GM12878 (cell line): ENCODE measurements at regions not wholly inside any gene's neighbourhood (a gene's known extent, or its start where the extent isn't known, plus 50 kb on each side); places are given as distances from the start of the nearest gene placed in this dataset.

ENCODE experiments used
- ATAC-seq: fragments of 200-7000 bp; cut with Tn5 transposase; 3 replicates; pipeline ENCODE4 v1.9.1; 2020; ENCODE audit warnings: mild to moderate bottlenecking, moderate library complexity
- BruUV-seq: library from RNA; stranded (reverse); fragments of 400-500 nt; replicated peaks from 2 replicates; lab custom pipeline; 2021; lab: Mats Ljungman, UMichigan
- CTCF ChIA-PET: fragments of 300-600 bp; sonication (Branson Sonifier 250); formaldehyde crosslinking; extraction: SDS; loops from one replicate; lab custom pipeline; 2021; ENCODE audit warnings: inconsistent platforms; lab: Yijun Ruan, JAX
- POLR2A ChIA-PET: fragments of 350-600 bp; formaldehyde crosslinking; extraction: SDS; loops from one replicate; lab custom pipeline; 2021; ENCODE audit warnings: inconsistent platforms; lab: Charles Lee
- RAD21 ChIA-PET: fragments of 300-600 bp; sonication (Branson Sonifier 250); formaldehyde crosslinking; loops from one replicate; lab custom pipeline; 2023; ENCODE audit warnings: antibody characterized with exemption; ENCODE audit not compliant: unreplicated experiment; lab: Charles Lee
- SMC1A ChIA-PET: fragments of 300-600 bp; sonication (Branson Sonifier 250); formaldehyde crosslinking; loops from one replicate; lab custom pipeline; 2023; ENCODE audit not compliant: unreplicated experiment, uncharacterized antibody; lab: Charles Lee
- DNase-seq: peaks from one replicate; pipeline ENCODE4 v3.0.0-alpha.2; 2011; ENCODE audit warnings: low read depth, low spot score
- FAIRE-seq: peaks from 3 replicates; lab custom pipeline; 2011; peaks lifted over from hg19 to GRCh38; lab: Jason Lieb, UNC
- H2AFZ ChIP-seq: 2 replicates; pipeline ENCODE4 v1.6.0; 2011; ENCODE audit warnings: low read depth, low read length, control low read depth; ENCODE audit not compliant: control insufficient read depth
- H3K27ac ChIP-seq: 2 replicates; pipeline ENCODE4 v1.5.1; 2011; ENCODE audit warnings: control low read depth; ENCODE audit not compliant: control insufficient read depth, insufficient read depth
- H3K27me3 ChIP-seq, 2 experiments: replicated peaks in 1 of 2; 2 replicates each; pipeline versions ENCODE4 v1.6.0 to v1.6.1; 2011; ENCODE audit warnings: low read length in 1 of 2; ENCODE audit not compliant: control insufficient read depth in 2 of 2, insufficient read depth in 2 of 2
- H3K36me3 ChIP-seq, 2 experiments: 2 replicates each; pipeline ENCODE4 v1.5.1; 2011; ENCODE audit warnings: low read length in 1 of 2; ENCODE audit not compliant: control insufficient read depth in 2 of 2, insufficient read depth in 2 of 2
- H3K4me1 ChIP-seq: 2 replicates; pipeline ENCODE4 v1.6.1; 2011; ENCODE audit warnings: mild to moderate bottlenecking, low read length, moderate library complexity, mixed read lengths; ENCODE audit not compliant: control insufficient read depth, insufficient read depth
- H3K4me2 ChIP-seq: 2 replicates; pipeline ENCODE4 v1.6.0; 2011; ENCODE audit warnings: control low read depth; ENCODE audit not compliant: control insufficient read depth, insufficient read depth
- H3K4me3 ChIP-seq: fragments of 200-600 bp; sonication (generic); 2 replicates; pipeline ENCODE4 v1.5.1; 2016
- H3K79me2 ChIP-seq: 2 replicates; pipeline ENCODE4 v1.6.0; 2011; ENCODE audit warnings: low read length; ENCODE audit not compliant: control insufficient read depth, insufficient read depth
- H3K9ac ChIP-seq: 2 replicates; pipeline ENCODE4 v1.8.0; 2011; ENCODE audit warnings: low read length, control low read depth, mixed read lengths; ENCODE audit not compliant: control insufficient read depth, insufficient read depth
- H3K9me3 ChIP-seq: replicated peaks from 3 replicates; pipeline ENCODE4 v1.5.1; 2011; ENCODE audit warnings: mild to moderate bottlenecking, low read length; ENCODE audit not compliant: control insufficient read depth, insufficient read depth
- H4K20me1 ChIP-seq: 2 replicates; pipeline ENCODE4 v1.6.0; 2011; ENCODE audit not compliant: control insufficient read depth, insufficient read depth
- ATF3 ChIP-seq: IDR thresholded peaks from 2 replicates; pipeline ENCODE4 v1.6.1; 2011; ENCODE audit warnings: low read depth, mild to moderate bottlenecking, low read length, moderate library complexity, borderline replicate concordance; ENCODE audit errors: extremely low read depth
- BCL11A ChIP-seq: IDR thresholded peaks from 2 replicates; pipeline ENCODE4 v1.6.1; 2011; ENCODE audit warnings: low read depth, low read length
- CBX3 ChIP-seq: fragments of 200-600 bp; sonication (generic); IDR thresholded peaks from 2 replicates; pipeline ENCODE4 v1.6.1; 2016; ENCODE audit warnings: low read depth, borderline replicate concordance
- CBX5 ChIP-seq: sonication (generic); IDR thresholded peaks from 2 replicates; pipeline ENCODE4 v1.6.1; 2016; ENCODE audit warnings: low read depth, moderate library complexity, mild to moderate bottlenecking, inconsistent platforms
- E4F1 ChIP-seq: fragments of 450-650 bp; IDR thresholded peaks from 2 replicates; pipeline ENCODE4 v1.6.1; 2018; ENCODE audit warnings: borderline replicate concordance, mild to moderate bottlenecking; ENCODE audit not compliant: partially characterized antibody
- FOXM1 ChIP-seq: IDR thresholded peaks from 2 replicates; pipeline ENCODE4 v1.6.1; 2012; ENCODE audit warnings: low read depth, mild to moderate bottlenecking, inconsistent platforms, low read length, moderate library complexity
- GABPA ChIP-seq: IDR thresholded peaks from 2 replicates; pipeline ENCODE4 v1.6.1; 2014; ENCODE audit warnings: antibody characterized with exemption, low read depth, mild to moderate bottlenecking, inconsistent platforms
- IKZF1 ChIP-seq: fragments of 450-650 bp; conservative IDR thresholded peaks from 2 replicates; pipeline ENCODE4 v1.6.1; 2017; ENCODE audit warnings: antibody characterized with exemption, mild to moderate bottlenecking
- IRF4 ChIP-seq: IDR thresholded peaks from 2 replicates; pipeline ENCODE4 v1.6.1; 2011; ENCODE audit warnings: low read depth, low read length
- NFYA ChIP-seq: IDR thresholded peaks from 2 replicates; pipeline ENCODE4 v1.6.1; 2011; ENCODE audit warnings: low read depth, mild to moderate bottlenecking, low read length, improper control_type of control experiment, borderline replicate concordance
- PML ChIP-seq: IDR thresholded peaks from 2 replicates; pipeline ENCODE4 v1.6.1; 2012; ENCODE audit warnings: low read length, inconsistent platforms
- POU2F2 ChIP-seq: IDR thresholded peaks from 3 replicates; pipeline ENCODE4 v1.6.1; 2011; ENCODE audit warnings: low read depth, mild to moderate bottlenecking, low read length, borderline replicate concordance
- RELA ChIP-seq: fragments of 450-650 bp; IDR thresholded peaks from 2 replicates; pipeline ENCODE4 v1.8.0; 2014; ENCODE audit warnings: borderline replicate concordance; ENCODE audit not compliant: partially characterized antibody
- SMARCA5 ChIP-seq: fragments of 450-650 bp; IDR thresholded peaks from 2 replicates; pipeline ENCODE4 v1.6.1; 2017; ENCODE audit warnings: mild to moderate bottlenecking
- SP1 ChIP-seq: IDR thresholded peaks from one replicate; pipeline ENCODE4 v1.6.1; 2011; ENCODE audit warnings: low read depth, low read length
- YY1 ChIP-seq: IDR thresholded peaks from 2 replicates; pipeline ENCODE4 v1.6.1; 2011; ENCODE audit warnings: low read depth, mild to moderate bottlenecking, low read length
- ZNF217 ChIP-seq: fragments of 450-650 bp; IDR thresholded peaks from 2 replicates; pipeline ENCODE4 v1.6.1; 2017; ENCODE audit warnings: antibody characterized with exemption, mild to moderate bottlenecking
- ZNF384 ChIP-seq: IDR thresholded peaks from 2 replicates; pipeline ENCODE4 v1.6.1; 2012; ENCODE audit warnings: low read depth, mild to moderate bottlenecking, low read length, improper control_type of control experiment, borderline replicate concordance
- ZNF622 ChIP-seq: fragments of 450-650 bp; IDR thresholded peaks from 2 replicates; pipeline ENCODE4 v1.6.1; 2017; ENCODE audit warnings: mild to moderate bottlenecking, inconsistent platforms
- ZZZ3 ChIP-seq: IDR thresholded peaks from 2 replicates; pipeline ENCODE4 v1.6.1; 2011; ENCODE audit warnings: low read depth; ENCODE audit not compliant: control insufficient read depth, insufficient read length
- WGBS: methylation state at CpG from one replicate; pipeline ENCODE4 v1.1.6; 2016; ENCODE audit warnings: low lambda C conversion rate; ENCODE audit not compliant: insufficient replicate concordance, insufficient coverage; ENCODE audit errors: missing lambda C conversion rate; 5-methylcytosine and 5-hydroxymethylcytosine counted together
- in situ Hi-C: fragments of 300-500 bp; cut with MboI; formaldehyde crosslinking; loops from 9 replicates; pipeline ENCODE4 v1.14.3; 2018; ENCODE audit warnings: mixed read lengths
- intact Hi-C: fragments of 100-400 bp; cut with micrococcal nuclease; formaldehyde crosslinking; loops from one replicate; pipeline ENCODE4 v1.14.2; 2022; ENCODE audit not compliant: unreplicated experiment
- TF ChIP-seq, protein P1 (sequence below): IDR thresholded peaks from 2 replicates; pipeline ENCODE4 v1.6.1; 2011; ENCODE audit warnings: borderline replicate concordance, low read depth, mild to moderate bottlenecking, moderate library complexity, low read length; ENCODE audit not compliant: insufficient read depth, poor library complexity, severe bottlenecking

DNA sequence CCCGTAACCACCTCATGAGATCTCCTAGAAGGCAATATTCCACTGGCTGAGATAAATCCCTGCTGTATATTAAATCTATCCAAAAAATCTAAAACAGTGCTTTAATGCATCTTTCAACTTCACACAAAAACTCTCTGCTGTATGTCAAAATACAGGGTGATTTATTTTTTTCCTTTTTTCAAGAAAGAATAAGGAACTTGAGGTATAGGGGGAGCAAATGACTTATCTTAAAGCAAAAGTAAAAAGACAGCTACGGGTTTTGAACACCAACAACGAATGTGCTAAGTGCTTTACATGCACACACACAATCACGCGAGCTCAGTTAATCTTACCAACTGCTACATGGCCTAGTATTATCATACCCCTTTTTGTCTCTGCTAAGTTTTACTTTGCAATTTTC is 168.9 kb upstream of the PHF14 start:
- SMC1A ChIA-PET: no interaction called here
- FAIRE-seq: no peak
- CTCF ChIA-PET: no interaction called here

DNA sequence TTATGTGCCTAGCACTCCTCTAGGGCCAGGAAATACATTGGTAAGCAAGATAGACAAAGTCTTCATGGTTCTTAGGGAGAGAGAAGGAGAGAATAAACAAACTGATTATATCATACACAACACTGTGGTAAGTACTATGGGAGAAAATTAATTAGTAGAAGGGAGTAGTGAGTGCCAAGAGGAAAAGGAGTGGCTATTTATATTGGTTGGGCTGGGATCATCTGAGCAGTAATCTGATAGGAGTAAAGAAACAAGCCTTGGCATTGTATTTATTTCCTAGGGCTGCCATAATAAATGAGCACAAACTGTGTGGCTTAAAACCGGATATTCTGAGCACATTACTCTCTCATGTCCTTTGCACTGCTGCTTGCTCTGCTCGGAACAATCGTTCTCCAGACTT is 158.1 kb upstream of the PHF14 start:
- 4% methylated on average over 3 of the region's 3 CpGs for WGBS
- ATAC-seq (no peak), FAIRE-seq (no peak), DNase-seq (no peak)
- ChIA-PET SMC1A (no interaction called here), RAD21 (no interaction called here), POLR2A (no interaction called here), CTCF (no interaction called here)
- Histone ChIP-seq H3K27me3 (no peaks in the 10 kb centered on the region), H3K9ac (no peak overlapping the region), H3K27ac (no peak overlapping the region), H4K20me1 (no peaks in the 10 kb centered on the region), H2AFZ (no peak overlapping the region), H3K4me2 (no peak overlapping the region), H3K36me3 (no peaks in the 10 kb centered on the region), H3K79me2 (no peaks in the 10 kb centered on the region), H3K4me3 (no peak overlapping the region), H3K9me3 (no peaks in the 10 kb centered on the region), H3K4me1 (no peaks in the 10 kb centered on the region)
- in situ Hi-C loops (no loop called here), intact Hi-C loops (no loop called here)
- BruUV-seq: no TSS peak
- TF ChIP-seq ZNF384 (no peak), POU2F2 (no peak), SMARCA5 (no peak), CBX5 (no peak), E4F1 (no peak), RELA (no peak), YY1 (no peak), NFYA (no peak), CBX3 (no peak)
- TF ChIP-seq, protein P1, sequence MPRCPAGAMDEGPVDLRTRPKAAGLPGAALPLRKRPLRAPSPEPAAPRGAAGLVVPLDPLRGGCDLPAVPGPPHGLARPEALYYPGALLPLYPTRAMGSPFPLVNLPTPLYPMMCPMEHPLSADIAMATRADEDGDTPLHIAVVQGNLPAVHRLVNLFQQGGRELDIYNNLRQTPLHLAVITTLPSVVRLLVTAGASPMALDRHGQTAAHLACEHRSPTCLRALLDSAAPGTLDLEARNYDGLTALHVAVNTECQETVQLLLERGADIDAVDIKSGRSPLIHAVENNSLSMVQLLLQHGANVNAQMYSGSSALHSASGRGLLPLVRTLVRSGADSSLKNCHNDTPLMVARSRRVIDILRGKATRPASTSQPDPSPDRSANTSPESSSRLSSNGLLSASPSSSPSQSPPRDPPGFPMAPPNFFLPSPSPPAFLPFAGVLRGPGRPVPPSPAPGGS: no peak

More for the DNA sequence above, 168.9 kb upstream of the PHF14 start:
- RAD21 ChIA-PET: no interaction called here
- Histone ChIP-seq H3K4me1 (no peaks in the 10 kb centered on the region), H3K27ac (no peak overlapping the region), H3K36me3 (no peaks in the 10 kb centered on the region), H2AFZ (no peak overlapping the region), H3K9ac (no peak overlapping the region), H3K4me2 (no peak overlapping the region), H3K9me3 (no peaks in the 10 kb centered on the region), H3K4me3 (no peak overlapping the region), H4K20me1 (no peaks in the 10 kb centered on the region), H3K27me3 (no peaks in the 10 kb centered on the region), H3K79me2 (no peaks in the 10 kb centered on the region)
- BruUV-seq: no TSS peak
- intact Hi-C loops: no loop called here
- in situ Hi-C loops: loop anchor here (10.0 kb wide), 1 partner anchor 530 kb away; no protein-coding TSS in a partner anchor
- 8% methylated on average over 5 of the region's 5 CpGs for WGBS
- DNase-seq (no peak), ATAC-seq (no peak)
- TF ChIP-seq GABPA (no peak), BCL11A (no peak), SP1 (no peak), IRF4 (no peak), PML (no peak), FOXM1 (no peak), IKZF1 (no peak), ATF3 (no peak), ZNF217 (no peak), CBX3 (no peak), ZZZ3 (no peak), ZNF622 (no peak)
- POLR2A ChIA-PET: no interaction called here
